NT2/D1 (cell line): ENCODE measurements at regions not wholly inside any gene's neighbourhood (a gene's known extent, or its start where the extent isn't known, plus 50 kb on each side); places are given as distances from the start of the nearest gene placed in this dataset.

ENCODE experiments used
- DNase-seq: peaks from one replicate; pipeline ENCODE4 v3.0.0-alpha.2; 2011; ENCODE audit warnings: low read depth, low spot score
- H3K27me3 ChIP-seq: 2 replicates; pipeline ENCODE4 v1.6.0; 2011; ENCODE audit warnings: mild to moderate bottlenecking; ENCODE audit not compliant: insufficient read length, insufficient read depth
- H3K36me3 ChIP-seq: 2 replicates; pipeline ENCODE4 v1.6.1; 2011; ENCODE audit warnings: mild to moderate bottlenecking, low read length, mixed read lengths; ENCODE audit not compliant: insufficient read depth, insufficient read length
- H3K4me1 ChIP-seq: 2 replicates; pipeline ENCODE4 v1.5.1; 2011; ENCODE audit not compliant: insufficient read depth, insufficient read length
- H3K4me3 ChIP-seq: 2 replicates; pipeline ENCODE4 v1.5.1; 2011; ENCODE audit warnings: low read depth; ENCODE audit not compliant: insufficient read length
- H3K9ac ChIP-seq: 2 replicates; pipeline ENCODE4 v1.6.0; 2011; ENCODE audit warnings: low read depth; ENCODE audit not compliant: insufficient read length
- H3K9me3 ChIP-seq: 2 replicates; pipeline ENCODE4 v1.5.1; 2011; ENCODE audit warnings: mild to moderate bottlenecking, low read length; ENCODE audit not compliant: insufficient read depth
- SUZ12 ChIP-seq: IDR thresholded peaks from 2 replicates; pipeline ENCODE4 v1.6.1; 2011; ENCODE audit not compliant: insufficient read length, insufficient read depth; ENCODE audit errors: extremely low read depth
- YY1 ChIP-seq: IDR thresholded peaks from 2 replicates; pipeline ENCODE4 v1.6.1; 2011; ENCODE audit not compliant: insufficient read length, insufficient read depth
- ZNF274 ChIP-seq: IDR thresholded peaks from 2 replicates; pipeline ENCODE4 v1.6.1; 2011; ENCODE audit warnings: mild to moderate bottlenecking, low read depth, low read length

GRCh38 chr17:68705714-68706076 is 104.5 kb upstream of the FAM20A start:
- Histone ChIP-seq H3K4me3 (no peak overlapping the region), H3K9me3 (no peaks in the 10 kb centered on the region), H3K4me1 (peaks cover 4% of the 10 kb centered on the region), H3K36me3 (no peaks in the 10 kb centered on the region), H3K9ac (no peak overlapping the region), H3K27me3 (no peaks in the 10 kb centered on the region)
- no peak for DNase-seq
- no peak for TF ChIP-seq SUZ12
- TF ChIP-seq ZNF274, result no peak
- no peak for TF ChIP-seq YY1

- DNase-seq, result no peak
- no peaks in the 10 kb centered on the region for H3K9me3 ChIP-seq
These were observed 103.9 kb upstream of the FAM20A start for GRCh38 chr17:68704871-68705713.

GRCh38 chr17:68701046-68701445 is 99.9 kb upstream of the FAM20A start:
- DNase-seq, result no peak
- no peak overlapping the region for H3K9ac ChIP-seq
- H3K4me1 ChIP-seq, result no peaks in the 10 kb centered on the region
- no peaks in the 10 kb centered on the region for H3K27me3 ChIP-seq
- no peaks in the 10 kb centered on the region for H3K36me3 ChIP-seq
- no peak for TF ChIP-seq SUZ12
- TF ChIP-seq YY1, result no peak
- no peak for TF ChIP-seq ZNF274
- no peak overlapping the region for H3K4me3 ChIP-seq
- no peaks in the 10 kb centered on the region for H3K9me3 ChIP-seq

More at GRCh38 chr17:68704871-68705713, 103.9 kb upstream of the FAM20A start:
- Histone ChIP-seq H3K4me3 (no peak overlapping the region), H3K27me3 (no peaks in the 10 kb centered on the region), H3K4me1 (peaks cover 4% of the 10 kb centered on the region), H3K9ac (no peak overlapping the region), H3K36me3 (no peaks in the 10 kb centered on the region)
- TF ChIP-seq ZNF274 (no peak), SUZ12 (no peak), YY1 (no peak)

- H3K27me3 ChIP-seq, result no peaks in the 10 kb centered on the region
- no peaks in the 10 kb centered on the region for H3K4me1 ChIP-seq
- H3K9ac ChIP-seq, result no peak overlapping the region
- H3K4me3 ChIP-seq, result no peak overlapping the region
- no peaks in the 10 kb centered on the region for H3K9me3 ChIP-seq
- DNase-seq, result no peak
- H3K36me3 ChIP-seq, result no peaks in the 10 kb centered on the region
- TF ChIP-seq YY1 (no peak), ZNF274 (no peak), SUZ12 (no peak)
These were observed 99.3 kb upstream of the FAM20A start for GRCh38 chr17:68700421-68700820.

- TF ChIP-seq SUZ12, result no peak
These were observed 98.8 kb upstream of the FAM20A start for GRCh38 chr17:68699936-68700335.

GRCh38 chr17:68698746-68699145 is 97.6 kb upstream of the FAM20A start:
- Histone ChIP-seq H3K4me1 (no peaks in the 10 kb centered on the region), H3K4me3 (no peak overlapping the region), H3K36me3 (no peaks in the 10 kb centered on the region), H3K27me3 (no peaks in the 10 kb centered on the region), H3K9ac (no peak overlapping the region), H3K9me3 (no peaks in the 10 kb centered on the region)
- TF ChIP-seq YY1, result no peak
- TF ChIP-seq SUZ12, result no peak
- TF ChIP-seq ZNF274, result no peak
- no peak for DNase-seq

More at GRCh38 chr17:68699936-68700335, 98.8 kb upstream of the FAM20A start:
- no peaks in the 10 kb centered on the region for H3K4me1 ChIP-seq
- H3K27me3 ChIP-seq, result no peaks in the 10 kb centered on the region
- DNase-seq, result no peak
- no peak overlapping the region for H3K4me3 ChIP-seq
- no peaks in the 10 kb centered on the region for H3K9me3 ChIP-seq
- no peaks in the 10 kb centered on the region for H3K36me3 ChIP-seq
- H3K9ac ChIP-seq, result no peak overlapping the region

GRCh38 chr17:68697850-68698361 is 96.7 kb upstream of the FAM20A start:
- Histone ChIP-seq H3K27me3 (no peaks in the 10 kb centered on the region), H3K4me1 (no peaks in the 10 kb centered on the region), H3K9me3 (no peaks in the 10 kb centered on the region), H3K9ac (no peak overlapping the region), H3K4me3 (no peak overlapping the region), H3K36me3 (no peaks in the 10 kb centered on the region)
- DNase-seq, result no peak
- TF ChIP-seq SUZ12 (no peak), YY1 (no peak), ZNF274 (no peak)
